NB4 (cell line): ENCODE measurements at regions not wholly inside any gene's neighbourhood (a gene's known extent, or its start where the extent isn't known, plus 50 kb on each side); places are given as distances from the start of the nearest gene placed in this dataset.

Experiments
- MYC ChIP-seq: IDR thresholded peaks from 2 replicates; pipeline ENCODE4 v1.6.1; 2011; ENCODE audit warnings: low read depth, low read length
- POLR2A ChIP-seq: IDR thresholded peaks from 2 replicates; pipeline ENCODE4 v1.6.1; 2011; ENCODE audit warnings: mild to moderate bottlenecking; ENCODE audit not compliant: insufficient read length; ENCODE audit errors: extremely low read depth
- TF ChIP-seq, protein P1 (sequence below): IDR thresholded peaks from one replicate; pipeline ENCODE4 v1.5.1; 2012; ENCODE audit warnings: low read depth, low read length
- TF ChIP-seq, protein P2 (sequence below): IDR thresholded peaks from 2 replicates; pipeline ENCODE4 v1.6.1; 2011; ENCODE audit warnings: low read depth, low read length

DNA sequence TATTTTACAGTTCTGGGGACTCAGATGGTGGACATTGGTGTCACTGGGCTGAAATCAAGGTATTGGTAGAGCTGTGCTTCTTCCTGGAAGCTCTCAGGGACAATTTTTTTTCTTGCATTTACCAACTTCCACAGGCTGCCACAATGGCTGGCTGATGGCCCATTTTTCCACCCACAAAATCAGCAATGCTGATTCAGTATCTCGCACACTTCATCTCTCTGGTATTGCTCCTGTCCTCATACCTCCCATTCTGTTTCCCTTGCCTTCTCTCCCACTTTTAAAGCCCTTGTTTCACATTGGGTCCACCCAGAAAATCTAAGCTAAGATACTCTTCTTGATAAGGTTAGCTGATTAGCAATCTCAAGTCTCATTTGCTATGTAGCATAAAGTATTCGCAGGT, 530.9 kb upstream of the POM121L12 start:
- TF ChIP-seq, protein P1, sequence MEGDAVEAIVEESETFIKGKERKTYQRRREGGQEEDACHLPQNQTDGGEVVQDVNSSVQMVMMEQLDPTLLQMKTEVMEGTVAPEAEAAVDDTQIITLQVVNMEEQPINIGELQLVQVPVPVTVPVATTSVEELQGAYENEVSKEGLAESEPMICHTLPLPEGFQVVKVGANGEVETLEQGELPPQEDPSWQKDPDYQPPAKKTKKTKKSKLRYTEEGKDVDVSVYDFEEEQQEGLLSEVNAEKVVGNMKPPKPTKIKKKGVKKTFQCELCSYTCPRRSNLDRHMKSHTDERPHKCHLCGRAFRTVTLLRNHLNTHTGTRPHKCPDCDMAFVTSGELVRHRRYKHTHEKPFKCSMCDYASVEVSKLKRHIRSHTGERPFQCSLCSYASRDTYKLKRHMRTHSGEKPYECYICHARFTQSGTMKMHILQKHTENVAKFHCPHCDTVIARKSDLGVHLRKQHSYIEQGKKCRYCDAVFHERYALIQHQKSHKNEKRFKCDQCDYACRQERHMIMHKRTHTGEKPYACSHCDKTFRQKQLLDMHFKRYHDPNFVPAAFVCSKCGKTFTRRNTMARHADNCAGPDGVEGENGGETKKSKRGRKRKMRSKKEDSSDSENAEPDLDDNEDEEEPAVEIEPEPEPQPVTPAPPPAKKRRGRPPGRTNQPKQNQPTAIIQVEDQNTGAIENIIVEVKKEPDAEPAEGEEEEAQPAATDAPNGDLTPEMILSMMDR, result no peak
- TF ChIP-seq POLR2A, result no peak
- TF ChIP-seq, protein P2, sequence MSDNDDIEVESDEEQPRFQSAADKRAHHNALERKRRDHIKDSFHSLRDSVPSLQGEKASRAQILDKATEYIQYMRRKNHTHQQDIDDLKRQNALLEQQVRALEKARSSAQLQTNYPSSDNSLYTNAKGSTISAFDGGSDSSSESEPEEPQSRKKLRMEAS, result no peak
- no peak for TF ChIP-seq MYC
